Stimulated activated CD4-positive, alpha-beta T cell treated with anti-CD3 and anti-CD28 coated beads, Interleukin-2, amount 100 ng/mL, for 48 hours (primary cell): ENCODE measurements at regions not wholly inside any gene's neighbourhood (a gene's known extent, or its start where the extent isn't known, plus 50 kb on each side); places are given as distances from the start of the nearest gene placed in this dataset.
"Not testable (repeated sequence)": the region's sequence is repeated elsewhere in the genome, so short reads cannot be mapped to it uniquely, and the experiment has no call there.

Experiments
- DNase-seq, 2 donors: peaks; one replicate each; pipeline ENCODE4 v3.0.0-alpha.2; 2020

DNA sequence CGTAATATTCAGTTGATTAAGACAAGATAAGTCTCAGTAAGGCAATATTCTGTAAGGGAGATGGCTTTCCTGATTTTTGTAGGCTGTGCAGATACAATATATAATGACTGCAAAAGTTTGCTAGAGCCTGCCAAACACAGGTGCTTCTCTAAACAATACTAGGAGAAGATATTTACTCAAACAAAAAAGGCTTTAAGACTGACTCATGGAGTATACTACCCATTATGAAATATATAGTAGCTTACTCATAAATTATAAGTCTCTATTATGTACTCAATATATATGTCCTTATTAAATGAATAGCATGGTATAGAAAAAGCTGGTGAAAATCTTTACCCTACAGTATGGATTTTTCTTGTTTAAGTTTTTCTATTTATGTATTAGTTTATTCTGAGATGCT is 93.2 kb upstream of the IL15 start:
- no peak for DNase-seq

GRCh38 chr4:141543706-141544105 is 92.7 kb upstream of the IL15 start:
- no peak for DNase-seq

- DNase-seq: no peak
Measured at GRCh38 chr4:141548791-141549190, 87.6 kb upstream of the IL15 start.

GRCh38 chr4:141560056-141560455 is 76.3 kb upstream of the IL15 start:
- DNase-seq: no peak

- no peak for DNase-seq
Measured at GRCh38 chr4:141562649-141563048, 73.7 kb upstream of the IL15 start.

GRCh38 chr4:141563723-141564122 is 72.7 kb upstream of the IL15 start:
- no peak for DNase-seq

GRCh38 chr4:141564961-141565360 is 71.4 kb upstream of the IL15 start:
- DNase-seq: not testable (repeated sequence)

DNA sequence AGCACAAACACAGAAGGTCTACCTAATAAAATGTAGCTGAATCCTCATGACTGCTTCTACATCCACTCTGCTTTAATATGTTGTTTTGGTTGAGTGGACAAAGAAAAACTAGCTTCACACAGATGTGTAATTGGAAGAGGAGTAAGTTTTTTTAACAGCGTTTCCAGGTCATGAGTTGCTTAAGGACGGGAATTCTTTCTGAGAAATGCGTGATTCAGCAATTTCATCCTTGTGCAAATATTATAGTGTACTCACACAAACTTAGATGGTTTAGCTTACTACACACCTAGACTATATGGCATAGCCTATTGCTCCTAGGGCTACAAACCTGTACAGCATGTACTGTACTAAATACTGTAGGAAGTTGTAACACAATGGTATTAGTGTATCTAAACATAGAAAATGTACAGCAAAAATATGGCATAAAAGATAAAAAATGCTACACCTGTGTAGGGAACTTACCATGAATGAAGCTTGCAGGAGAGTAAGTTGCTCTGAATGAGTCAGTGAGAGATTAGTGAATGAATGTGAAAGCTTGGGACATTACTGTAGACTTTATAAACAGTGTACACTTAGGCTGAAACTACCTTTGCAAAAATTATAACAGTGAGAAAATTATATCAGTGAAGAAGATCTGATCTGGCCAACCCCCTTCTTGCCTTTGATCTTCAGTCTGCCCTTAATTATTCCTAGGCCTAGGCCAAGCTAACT is 70.8 kb upstream of the IL15 start:
- DNase-seq: no peak

DNA sequence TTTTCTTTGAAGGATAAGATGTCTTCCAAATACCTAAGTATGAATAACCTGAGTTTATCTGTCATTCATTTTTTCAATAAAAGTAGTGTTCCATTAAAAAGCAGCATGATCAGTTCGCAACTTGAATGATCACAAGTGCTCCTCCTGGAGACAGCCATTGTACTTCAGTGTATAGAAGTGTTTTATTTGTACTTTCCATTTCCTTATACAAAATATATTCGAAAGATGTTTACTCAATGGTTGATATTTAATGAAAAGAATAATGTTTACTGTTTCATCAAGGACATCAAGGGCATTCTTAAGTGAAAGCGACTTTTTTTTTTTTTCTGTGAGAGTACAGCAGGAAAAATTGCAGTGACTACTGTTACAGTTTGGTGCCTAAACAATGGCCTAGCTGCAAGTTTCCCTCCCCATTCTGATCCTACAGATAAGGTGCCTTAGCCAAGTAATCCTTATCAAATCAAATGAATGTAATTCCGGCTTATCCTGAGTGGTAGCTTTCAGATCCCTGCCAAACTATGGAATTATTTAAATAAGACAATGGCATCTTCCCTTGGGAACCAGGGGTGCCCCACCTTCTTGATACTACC is 69.0 kb upstream of the IL15 start:
- no peak for DNase-seq

DNA sequence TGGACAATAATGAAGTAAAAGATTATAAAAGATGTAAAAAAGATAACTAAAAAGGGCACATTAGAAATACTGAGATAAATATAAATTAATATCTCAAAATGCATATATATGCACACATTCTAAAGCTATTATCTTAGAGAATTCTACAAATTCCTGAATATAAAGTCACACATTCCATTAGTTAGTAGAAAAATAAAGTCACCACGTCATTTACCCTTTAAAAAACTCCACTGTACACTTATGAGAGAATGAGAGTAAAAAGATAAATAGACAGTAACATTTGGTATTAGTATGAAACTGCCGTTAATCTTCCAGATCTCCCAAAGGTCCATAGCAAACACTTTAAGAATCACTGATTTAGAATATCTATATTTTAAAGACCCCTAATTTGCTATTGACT is 67.2 kb upstream of the IL15 start:
- DNase-seq: no peak

DNA sequence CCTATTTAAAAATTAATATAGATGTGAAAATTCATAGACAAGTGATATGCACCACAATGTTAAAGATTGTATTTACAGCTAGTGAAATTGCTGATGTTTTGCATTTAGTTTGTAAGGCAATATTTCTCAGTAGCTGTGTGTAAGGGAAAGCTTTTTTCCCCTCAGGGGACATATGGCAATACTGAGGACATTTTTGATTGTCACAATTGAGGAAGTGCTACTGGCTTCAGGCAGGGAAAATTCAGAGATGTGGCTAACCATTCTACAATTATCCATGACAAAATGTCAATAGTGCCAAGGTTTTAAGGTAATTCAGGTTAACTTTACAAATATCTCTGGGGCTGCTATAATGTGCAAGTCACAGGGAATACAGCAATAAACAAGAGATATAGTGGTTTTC is 66.1 kb upstream of the IL15 start:
- no peak for DNase-seq

GRCh38 chr4:141571362-141571761 is 65.0 kb upstream of the IL15 start:
- no peak for DNase-seq

GRCh38 chr4:141571793-141572192 is 64.6 kb upstream of the IL15 start:
- no peak for DNase-seq

GRCh38 chr4:141573678-141574077 is 62.7 kb upstream of the IL15 start:
- no peak for DNase-seq

DNA sequence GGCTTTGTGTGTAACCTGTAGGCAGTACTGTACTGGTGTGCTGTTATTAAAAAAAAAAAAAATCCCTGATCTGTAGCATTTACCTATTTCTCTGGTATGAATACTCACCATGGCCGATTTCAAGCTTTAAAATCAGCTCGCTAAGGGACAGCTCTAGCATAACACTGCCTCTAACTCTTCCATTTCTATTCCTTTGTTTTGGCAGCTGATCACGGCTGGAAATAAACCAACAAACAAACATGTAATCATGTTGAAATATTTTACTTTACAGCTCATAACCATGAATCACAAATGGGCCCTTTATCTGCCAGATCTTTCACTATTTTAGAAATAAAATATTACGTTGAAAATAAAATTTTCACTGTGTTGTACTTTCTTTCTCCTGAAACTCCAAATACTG is 60.5 kb upstream of the IL15 start:
- DNase-seq: no peak

GRCh38 chr4:141576585-141577110 is 59.7 kb upstream of the IL15 start:
- no peak for DNase-seq

- DNase-seq: no peak
Measured at GRCh38 chr4:141578451-141578850, 57.9 kb upstream of the IL15 start.

DNA sequence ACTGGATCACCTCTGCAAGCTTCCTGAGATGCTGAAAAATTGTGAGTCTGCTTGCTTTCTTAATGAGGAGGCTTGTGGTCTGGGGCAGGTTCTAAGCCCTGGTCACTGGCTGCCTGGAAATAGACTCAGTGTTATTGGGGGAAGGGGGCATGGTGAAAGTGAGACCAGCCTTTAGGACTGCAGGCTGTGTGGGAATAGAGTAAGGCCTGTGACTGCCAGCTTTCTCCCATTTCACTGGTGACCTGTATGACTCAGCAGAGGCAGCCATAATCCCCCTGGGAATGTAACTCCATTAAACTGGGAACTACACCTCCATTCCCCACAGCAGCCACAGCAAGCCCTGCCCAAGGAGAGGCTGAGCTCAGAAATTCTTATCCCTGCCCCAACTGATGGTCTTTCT is 55.9 kb upstream of the IL15 start:
- no peak for DNase-seq
